GM18520 (cell line): ENCODE measurements at regions not wholly inside any gene's neighbourhood (a gene's known extent, or its start where the extent isn't known, plus 50 kb on each side); places are given as distances from the start of the nearest gene placed in this dataset.
"Not testable (repeated sequence)": the region's sequence is repeated elsewhere in the genome, so short reads cannot be mapped to it uniquely, and the experiment has no call there.

Experiments
- ATAC-seq: cut with Tn5 transposase; IDR thresholded peaks from one replicate; pipeline ENCODE4 v1.9.1; 2021; ENCODE audit not compliant: unreplicated experiment

GRCh38 chr4:96389770-96390169 is 549.9 kb downstream of the PDHA2 start:
- ATAC-seq, result no peak

- ATAC-seq, result no peak
Measured at GRCh38 chr4:96390404-96390803, 550.5 kb downstream of the PDHA2 start.

GRCh38 chr4:96395747-96396146 is 555.9 kb downstream of the PDHA2 start:
- ATAC-seq, result no peak

GRCh38 chr4:96406742-96407141 is 566.8 kb downstream of the PDHA2 start:
- no peak for ATAC-seq

- no peak for ATAC-seq
Measured at GRCh38 chr4:96407225-96407624, 567.3 kb downstream of the PDHA2 start.

GRCh38 chr4:96407738-96408463 is 568.0 kb downstream of the PDHA2 start:
- ATAC-seq, result no peak

GRCh38 chr4:96414853-96415252 is 575.0 kb downstream of the PDHA2 start:
- not testable (repeated sequence) for ATAC-seq

- ATAC-seq, result no peak
Measured at GRCh38 chr4:96429657-96430056, 589.8 kb downstream of the PDHA2 start.

GRCh38 chr4:96431094-96431493 is 591.2 kb downstream of the PDHA2 start:
- ATAC-seq, result no peak

GRCh38 chr4:96448315-96448872 is 608.5 kb downstream of the PDHA2 start:
- no peak for ATAC-seq

- no peak for ATAC-seq
Measured at GRCh38 chr4:96455045-96455720, 615.3 kb downstream of the PDHA2 start.

- not testable (repeated sequence) for ATAC-seq
Measured at GRCh38 chr4:96458031-96458430, 618.1 kb downstream of the PDHA2 start.

- ATAC-seq, result no peak
Measured at GRCh38 chr4:96459105-96459504, 619.2 kb downstream of the PDHA2 start.

GRCh38 chr4:96465834-96466233 is 625.9 kb downstream of the PDHA2 start:
- ATAC-seq, result no peak

- no peak for ATAC-seq
Measured at GRCh38 chr4:96471956-96472867, 632.3 kb downstream of the PDHA2 start.

GRCh38 chr4:96473246-96473645 is 633.4 kb downstream of the PDHA2 start:
- no peak for ATAC-seq

GRCh38 chr4:96483308-96484030 is 643.6 kb downstream of the PDHA2 start:
- no peak for ATAC-seq

GRCh38 chr4:96486563-96486962 is 646.7 kb downstream of the PDHA2 start:
- no peak for ATAC-seq

- ATAC-seq, result no peak
Measured at GRCh38 chr4:96497621-96498020, 657.7 kb downstream of the PDHA2 start.

GRCh38 chr4:96504386-96504785 is 664.5 kb downstream of the PDHA2 start:
- ATAC-seq, result no peak
